HepG2 (cell line): ENCODE measurements at regions not wholly inside any gene's neighbourhood (a gene's known extent, or its start where the extent isn't known, plus 50 kb on each side); places are given as distances from the start of the nearest gene placed in this dataset.

Experiments used
- ATAC-seq: fragments of 200-7000 bp; cut with Tn5 transposase; 3 replicates; pipeline ENCODE4 v1.9.1; 2020; ENCODE audit warnings: mild to moderate bottlenecking, moderate library complexity
- BruUV-seq: library from RNA; stranded (reverse); fragments of 400-500 nt; replicated peaks from 2 replicates; lab custom pipeline; 2021; lab: Mats Ljungman, UMichigan
- CTCF ChIA-PET: fragments of 300-600 bp; formaldehyde crosslinking; extraction: SDS; loops from one replicate; lab custom pipeline; 2021; ENCODE audit warnings: low total read pairs, inconsistent platforms, low intra/inter-chr PET ratio; lab: Yijun Ruan, JAX
- POLR2A ChIA-PET: fragments of 350-600 bp; sonication (Branson Sonifier 250); formaldehyde crosslinking; loops from one replicate; lab custom pipeline; 2020; ENCODE audit warnings: antibody characterized with exemption, inconsistent platforms; lab: Yijun Ruan, JAX
- DNase-seq: peaks from one replicate; pipeline ENCODE4 v3.0.0-alpha.2; 2015; ENCODE audit warnings: low spot score
- FAIRE-seq: peaks from 3 replicates; lab custom pipeline; 2011; peaks lifted over from hg19 to GRCh38; lab: Jason Lieb, UNC
- H2AFZ ChIP-seq: one replicate; pipeline ENCODE4 v1.6.1; 2011; ENCODE audit warnings: low read length, inconsistent platforms
- H3K27ac ChIP-seq: fragments of 300-600 bp; 3 replicates; pipeline ENCODE4 v1.8.0; 2011; ENCODE audit warnings: mixed run types, mild to moderate bottlenecking, mixed read lengths, low read length, inconsistent platforms; ENCODE audit not compliant: insufficient read depth; ENCODE audit errors: extremely low read length
- H3K27me3 ChIP-seq, 2 experiments: fragments of 200-600 bp in 1 of 2; 2 replicates in 1 of 2; 3 replicates in 1 of 2; pipeline versions ENCODE4 v1.6.0 to v1.8.0; 2011; ENCODE audit warnings: low read length in 2 of 2, mild to moderate bottlenecking in 2 of 2, moderate library complexity in 2 of 2, inconsistent platforms in 1 of 2; ENCODE audit not compliant: insufficient read depth in 2 of 2, control insufficient read depth in 1 of 2
- H3K36me3 ChIP-seq, 2 experiments: fragments of 200-600 bp in 1 of 2; replicated peaks in 1 of 2; 2 replicates in 1 of 2; 3 replicates in 1 of 2; pipeline versions ENCODE4 v1.5.1 to v1.8.0; 2011; ENCODE audit warnings: low read length in 2 of 2, inconsistent platforms in 1 of 2; ENCODE audit not compliant: insufficient read depth in 2 of 2, control insufficient read depth in 1 of 2
- H3K4me1 ChIP-seq: 2 replicates; pipeline ENCODE4 v1.5.1; 2012; ENCODE audit warnings: low read length, inconsistent platforms; ENCODE audit not compliant: insufficient read depth
- H3K4me2 ChIP-seq: 2 replicates; pipeline ENCODE4 v1.6.0; 2011; ENCODE audit warnings: low read depth, low read length, inconsistent platforms
- H3K4me3 ChIP-seq, 3 experiments: fragments of 200-600 bp in 1 of 3; sonication (generic), shearing (Covaris generic) in 1 of 3; replicated peaks in 1 of 3; 2 replicates each; pipeline ENCODE4 v1.5.1; 2011 to 2016; ENCODE audit warnings: low read length in 3 of 3, inconsistent platforms in 2 of 3, low read depth in 2 of 3, mild to moderate bottlenecking in 2 of 3, control low read depth in 1 of 3, mixed read lengths in 1 of 3; ENCODE audit not compliant: insufficient read depth in 1 of 3
- H3K79me2 ChIP-seq: one replicate; pipeline ENCODE4 v1.6.1; 2011; ENCODE audit warnings: low read length, inconsistent platforms; ENCODE audit not compliant: insufficient read depth
- H3K9ac ChIP-seq: 2 replicates; pipeline ENCODE4 v1.6.0; 2011; ENCODE audit warnings: mild to moderate bottlenecking, low read depth, low read length, inconsistent platforms; ENCODE audit not compliant: insufficient read depth
- H3K9me3 ChIP-seq: 2 replicates; pipeline ENCODE4 v1.5.1; 2012; ENCODE audit warnings: mild to moderate bottlenecking, low read length
- H4K20me1 ChIP-seq: 2 replicates; pipeline ENCODE4 v1.6.0; 2011; ENCODE audit warnings: inconsistent platforms, mild to moderate bottlenecking, low read length, moderate library complexity; ENCODE audit not compliant: insufficient read depth
- DNMT1 ChIP-seq: sonication (generic); formaldehyde crosslinking; IDR thresholded peaks from 2 replicates; pipeline ENCODE4 v1.5.1; 2020; ENCODE audit warnings: mild to moderate bottlenecking, missing genetic modification reagents
- SSRP1 ChIP-seq: IDR thresholded peaks from 2 replicates; pipeline ENCODE4 v1.6.1; 2016; ENCODE audit warnings: control low read depth
- TARDBP ChIP-seq: sonication (generic); formaldehyde crosslinking; IDR thresholded peaks from 2 replicates; pipeline ENCODE4 v1.8.0; 2022; ENCODE audit warnings: mild to moderate bottlenecking, missing genetic modification reagents
- TCF7 ChIP-seq: sonication (generic); IDR thresholded peaks from 2 replicates; pipeline ENCODE4 v1.6.1; 2016; ENCODE audit warnings: antibody characterized with exemption, low read depth
- ZNF318 ChIP-seq: sonication (generic); formaldehyde crosslinking; IDR thresholded peaks from 2 replicates; pipeline ENCODE4 v1.4.0; 2020; ENCODE audit warnings: mild to moderate bottlenecking, missing genetic modification reagents
- ZNF546 ChIP-seq: sonication (generic); formaldehyde crosslinking; conservative IDR thresholded peaks from 2 replicates; pipeline ENCODE4 v1.8.1; 2023; ENCODE audit warnings: mild to moderate bottlenecking, missing genetic modification reagents
- WGBS: methylation state at CpG from one replicate; pipeline ENCODE4 v1.1.6; 2017; ENCODE audit warnings: low lambda C conversion rate; 5-methylcytosine and 5-hydroxymethylcytosine counted together
- in situ Hi-C: cut with HindIII; loops from 2 replicates; pipeline ENCODE4 v1.10.0; 2017; ENCODE audit warnings: low pct_unique_long_range_greater_than_20kb; ENCODE audit not compliant: extremely low pct_ligation_motif_present
- intact Hi-C: fragments of 100-400 bp; cut with micrococcal nuclease; formaldehyde crosslinking; loops from one replicate; pipeline ENCODE4 v1.10.0; 2022; ENCODE audit not compliant: unreplicated experiment

DNA sequence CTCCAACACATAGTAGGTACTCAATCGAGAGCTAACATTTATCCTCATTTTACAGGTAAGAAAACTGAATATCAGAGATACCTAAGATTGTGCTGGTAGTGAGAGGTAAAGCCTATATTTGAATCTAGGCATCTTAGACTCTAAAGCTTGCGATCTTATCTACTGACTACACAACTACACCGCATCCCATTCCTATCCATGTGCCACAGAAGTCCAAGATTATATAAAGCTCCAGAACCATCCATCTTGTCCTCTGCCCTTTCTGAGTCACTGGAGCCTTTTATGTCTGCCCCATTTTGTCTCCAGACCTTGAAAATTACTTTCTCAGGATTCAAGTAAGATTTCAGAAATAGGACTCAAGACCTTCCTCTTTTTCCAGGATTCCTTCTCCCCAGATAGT, 84.4 kb downstream of the OR5AK2 start:
- H4K20me1 ChIP-seq: no peaks in the 10 kb centered on the region
- no TSS peak for BruUV-seq
- H3K4me2 ChIP-seq: no peak overlapping the region
- H3K79me2 ChIP-seq: no peaks in the 10 kb centered on the region
- CTCF ChIA-PET: no interaction called here
- intact Hi-C loops: no loop called here
- H3K27ac ChIP-seq: no peak overlapping the region
- WGBS: 40% methylated on average over 3 of the region's 3 CpGs
- H3K9me3 ChIP-seq: no peaks in the 10 kb centered on the region
- no peaks in the 10 kb centered on the region for H3K36me3 ChIP-seq
- no peaks in the 10 kb centered on the region for H3K4me1 ChIP-seq
- H2AFZ ChIP-seq: no peak overlapping the region
- in situ Hi-C loops: no loop called here
- H3K4me3 ChIP-seq: no peak overlapping the region
- DNase-seq (no peak), ATAC-seq (no peak), FAIRE-seq (no peak)
- no peak overlapping the region for H3K9ac ChIP-seq
- no peaks in the 10 kb centered on the region for H3K27me3 ChIP-seq
- POLR2A ChIA-PET: no interaction called here
- TF ChIP-seq ZNF546 (no peak), TARDBP (CRISPR knock-in tag) (no peak), DNMT1 (no peak), ZNF318 (CRISPR knock-in tag) (no peak), TCF7 (no peak), SSRP1 (CRISPR knock-in tag) (no peak)
